GM13976 (cell line): ENCODE measurements at regions not wholly inside any gene's neighbourhood (a gene's known extent, or its start where the extent isn't known, plus 50 kb on each side); places are given as distances from the start of the nearest gene placed in this dataset.
"Not testable (repeated sequence)": the region's sequence is repeated elsewhere in the genome, so short reads cannot be mapped to it uniquely, and the experiment has no call there.

ENCODE experiments used
- DNase-seq: peaks from one replicate; pipeline ENCODE4 v3.0.0; 2012; ENCODE audit warnings: low spot score
- CTCF ChIP-seq: IDR thresholded peaks from 2 replicates; pipeline ENCODE4 v1.5.1; 2012; ENCODE audit warnings: borderline replicate concordance, mild to moderate bottlenecking; ENCODE audit not compliant: insufficient read depth; ENCODE audit errors: extremely low read depth, missing control alignments, control extremely low read depth
- in situ Hi-C: fragments of 300-500 bp; cut with MboI; formaldehyde crosslinking; loops from one replicate; pipeline ENCODE4 v1.12.0; 2022; ENCODE audit warnings: low sequenced_read_pairs, mixed read lengths, inconsistent platforms; ENCODE audit not compliant: unreplicated experiment

- DNase-seq, result no peak
- no peak for TF ChIP-seq CTCF
- in situ Hi-C loops, result no loop called here
Measured at GRCh38 chr13:89514534-89515312, 1832.8 kb upstream of the MIR17HG start.

GRCh38 chr13:89515948-89516347, 1831.5 kb upstream of the MIR17HG start:
- in situ Hi-C loops, result no loop called here
- no peak for DNase-seq
- no peak for TF ChIP-seq CTCF

GRCh38 chr13:89518289-89519077, 1829.0 kb upstream of the MIR17HG start:
- TF ChIP-seq CTCF, result no peak
- no peak for DNase-seq
- in situ Hi-C loops, result no loop called here

GRCh38 chr13:89520468-89520867, 1827.0 kb upstream of the MIR17HG start:
- TF ChIP-seq CTCF, result no peak
- in situ Hi-C loops, result no loop called here
- no peak for DNase-seq

- in situ Hi-C loops, DNase-seq: not testable (repeated sequence)
Measured at GRCh38 chr13:89521672-89522071, 1825.8 kb upstream of the MIR17HG start.

GRCh38 chr13:89541091-89542030, 1806.1 kb upstream of the MIR17HG start:
- no peak for DNase-seq
- in situ Hi-C loops, result no loop called here
- no peak for TF ChIP-seq CTCF

- in situ Hi-C loops, result no loop called here
- no peak for TF ChIP-seq CTCF
- no peak for DNase-seq
Measured at GRCh38 chr13:89550938-89551337, 1796.5 kb upstream of the MIR17HG start.
